NCI-H2171 (cell line): ENCODE measurements at regions not wholly inside any gene's neighbourhood (a gene's known extent, or its start where the extent isn't known, plus 50 kb on each side); places are given as distances from the start of the nearest gene placed in this dataset.
"Not testable (repeated sequence)": the region's sequence is repeated elsewhere in the genome, so short reads cannot be mapped to it uniquely, and the experiment has no call there.

Experiments used
- DNase-seq: peaks from one replicate; lab custom pipeline; 2025; lab: John Stamatoyannopoulos, UW

DNA sequence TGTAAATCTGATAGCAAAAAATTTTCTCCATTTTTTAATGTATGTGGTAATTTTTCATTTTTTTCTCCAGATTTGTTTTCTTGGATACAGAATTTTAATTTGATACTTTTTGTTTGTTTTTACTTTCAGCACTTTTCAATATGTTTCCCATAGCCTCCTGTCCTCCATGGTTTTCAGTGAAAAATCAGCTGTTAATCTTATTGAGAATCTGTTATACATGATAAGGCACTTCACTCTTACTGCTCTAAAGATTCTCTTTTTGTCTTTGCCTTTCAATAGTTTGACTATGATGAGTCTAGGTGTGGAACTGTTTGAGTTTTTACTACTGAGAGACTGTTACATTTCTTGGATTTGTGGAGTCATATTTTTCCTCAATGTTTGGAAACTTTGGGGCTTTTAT, 455.7 kb upstream of the NUDT12 start:
- DNase-seq, result no peak

DNA sequence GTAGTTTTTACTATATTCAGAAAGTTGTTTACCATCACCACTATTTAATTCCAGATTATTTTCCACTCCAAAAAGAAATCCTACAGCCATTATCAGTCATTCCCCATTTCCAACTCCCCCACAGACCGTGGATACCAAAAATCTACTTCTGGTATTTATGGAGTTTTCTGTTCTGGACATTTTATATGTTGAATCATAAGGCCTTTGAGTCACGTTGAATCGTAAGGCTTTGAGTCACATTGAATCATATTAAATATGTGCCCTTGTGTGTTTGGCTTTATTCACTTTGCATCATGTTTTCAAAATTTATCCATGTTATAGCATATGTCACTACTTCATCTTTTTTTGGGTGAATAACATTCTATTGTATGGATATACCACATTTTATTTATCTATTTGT, 454.1 kb upstream of the NUDT12 start:
- DNase-seq, result no peak

DNA sequence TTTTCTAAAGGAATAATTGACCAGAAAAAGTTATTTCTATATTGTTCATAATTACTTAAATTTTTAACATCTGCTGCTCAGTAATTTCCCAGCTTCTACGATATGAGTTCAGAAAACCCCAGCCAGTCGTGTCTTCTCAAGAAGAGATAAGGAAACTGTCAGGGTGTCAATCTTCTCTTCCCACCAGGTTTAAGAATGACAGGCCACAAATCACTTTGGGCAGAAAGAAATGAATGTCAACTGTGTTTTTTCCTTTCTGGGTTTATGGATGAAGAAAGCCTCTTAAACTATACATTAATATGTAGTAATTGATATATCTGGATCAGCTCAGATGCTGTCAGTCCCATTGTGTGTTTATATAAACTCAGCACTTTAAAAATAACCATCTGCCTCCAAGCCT, 453.2 kb upstream of the NUDT12 start:
- no peak for DNase-seq

DNA sequence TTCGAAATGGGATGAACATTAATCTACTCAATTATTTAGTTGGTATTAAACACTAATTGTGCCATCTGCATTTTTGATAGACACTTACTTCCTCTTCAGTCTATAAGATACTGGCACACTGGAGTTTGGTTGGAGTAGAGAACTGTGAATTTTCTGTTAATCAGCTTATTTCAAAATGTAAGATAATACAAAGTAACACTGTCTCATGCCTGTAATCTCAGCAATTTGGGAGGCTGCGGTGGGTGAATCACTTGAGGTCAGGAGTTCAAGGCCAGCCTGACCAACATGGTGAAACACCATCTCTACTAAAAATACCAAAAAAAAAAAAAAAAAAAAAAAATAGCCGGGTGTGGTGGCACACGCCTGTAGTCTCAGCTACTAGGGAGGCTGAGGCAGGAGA, 440.2 kb upstream of the NUDT12 start:
- not testable (repeated sequence) for DNase-seq

DNA sequence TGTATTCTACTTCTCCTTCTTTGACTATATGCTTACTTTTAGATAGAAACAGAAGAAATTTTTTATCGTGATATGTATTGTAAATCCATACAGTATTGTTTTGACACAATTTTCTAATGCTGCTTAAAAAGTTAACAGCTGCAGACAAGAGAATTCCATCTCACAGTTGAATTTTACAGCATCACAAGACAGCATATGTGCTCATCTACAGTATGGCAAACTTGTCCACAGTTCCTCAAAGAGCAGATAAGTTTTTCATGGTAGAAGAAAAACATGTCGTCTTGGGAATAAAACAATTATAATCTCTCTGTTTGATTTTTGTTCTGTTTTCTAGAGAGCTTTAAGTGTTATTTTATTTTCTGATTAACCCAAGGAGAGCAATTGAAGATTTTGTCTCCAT, 438.5 kb upstream of the NUDT12 start:
- DNase-seq, result no peak

DNA sequence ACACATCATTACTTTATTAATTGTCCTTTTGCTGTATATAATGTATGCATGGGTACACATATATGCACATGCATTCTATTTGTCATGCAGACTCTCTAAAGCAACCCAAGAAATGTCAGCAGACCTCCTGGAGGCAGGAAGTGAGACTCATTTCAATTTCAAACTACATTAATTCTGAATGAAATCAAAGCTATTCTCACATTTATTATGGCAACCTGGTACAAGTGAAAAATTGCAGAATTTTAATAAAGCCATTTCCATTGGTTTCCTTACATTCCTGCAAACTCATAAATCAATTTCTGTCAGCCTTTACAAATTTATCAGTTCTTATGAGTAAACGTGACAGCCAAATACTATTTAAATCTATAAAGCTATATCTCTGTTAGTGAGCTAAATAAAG, 430.4 kb upstream of the NUDT12 start:
- no peak for DNase-seq

DNA sequence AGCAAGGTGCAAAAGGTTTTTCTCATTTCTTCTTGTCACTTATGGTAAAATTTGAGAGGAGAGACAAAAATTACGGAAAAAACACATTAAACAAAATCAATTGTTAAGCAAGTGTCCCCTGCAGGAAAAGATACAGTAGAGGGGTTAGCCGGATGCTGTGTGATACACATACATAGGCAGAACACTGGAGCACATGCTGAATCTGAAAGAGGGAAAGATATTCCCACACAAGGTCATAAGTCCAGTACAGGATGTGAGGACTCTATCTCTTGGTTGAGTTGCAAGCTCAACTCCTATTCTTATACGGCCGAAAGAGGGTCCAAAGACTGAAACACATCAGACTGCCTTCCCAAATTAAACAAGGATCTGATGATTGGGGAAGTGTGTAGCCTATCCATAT, 427.5 kb upstream of the NUDT12 start:
- DNase-seq, result no peak

DNA sequence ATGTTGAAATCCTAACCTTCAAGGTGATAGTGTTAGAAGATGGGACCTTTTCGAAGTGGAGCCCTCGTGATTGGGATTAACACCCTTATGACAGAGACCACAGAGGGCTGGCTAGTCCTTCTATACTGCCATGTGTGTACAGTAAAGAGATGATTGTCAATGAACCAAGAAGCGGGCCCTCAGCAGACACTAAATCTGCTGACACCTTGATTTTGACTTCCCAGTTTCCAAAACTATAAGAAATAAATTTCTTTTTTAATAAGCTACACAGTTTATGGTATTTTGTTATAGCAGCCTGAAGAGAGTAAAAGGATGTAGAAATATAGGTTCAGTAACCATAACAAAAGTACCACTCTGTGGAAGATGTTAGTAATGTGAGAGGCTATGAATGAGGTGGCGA, 419.0 kb upstream of the NUDT12 start:
- no peak for DNase-seq

DNA sequence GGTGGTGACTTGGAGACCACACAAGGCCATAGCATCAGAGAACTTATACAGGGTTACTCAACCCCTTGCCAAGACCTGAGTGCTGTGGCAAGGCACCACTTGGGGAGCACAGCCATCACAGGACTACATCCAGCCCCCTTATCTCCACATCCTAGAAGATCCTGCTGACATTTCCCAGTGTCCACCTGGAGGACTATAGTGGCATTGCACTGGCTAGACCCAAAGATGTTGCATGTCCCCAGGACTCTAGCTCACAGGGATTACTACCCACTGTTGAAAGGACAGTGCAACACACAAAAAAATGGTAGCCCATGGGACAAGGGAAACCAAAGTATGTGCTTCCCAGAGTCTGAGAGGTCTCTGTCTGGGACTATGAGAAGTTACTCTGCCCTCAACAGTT, 411.1 kb upstream of the NUDT12 start:
- DNase-seq, result no peak

DNA sequence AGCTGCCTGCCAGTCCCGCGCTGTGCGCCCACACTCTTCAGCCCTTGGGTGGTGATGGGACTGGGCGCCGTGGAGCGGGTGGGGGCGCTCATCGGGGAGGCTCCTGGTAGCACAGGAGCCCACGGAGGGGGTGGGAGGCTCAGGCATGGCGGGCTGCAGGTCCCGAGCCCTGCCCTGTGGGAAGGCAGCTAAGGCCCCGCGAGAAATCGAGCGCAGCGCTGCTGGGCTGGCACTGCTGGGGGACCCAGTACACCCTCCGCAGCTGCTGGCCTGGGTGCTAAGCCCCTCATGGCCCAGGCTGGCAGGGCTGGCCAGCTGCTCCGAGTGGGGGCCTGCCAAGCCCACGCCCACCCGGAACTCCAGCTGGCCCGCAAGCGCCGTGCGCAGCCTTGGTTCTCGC, 403.7 kb upstream of the NUDT12 start:
- not testable (repeated sequence) for DNase-seq

DNA sequence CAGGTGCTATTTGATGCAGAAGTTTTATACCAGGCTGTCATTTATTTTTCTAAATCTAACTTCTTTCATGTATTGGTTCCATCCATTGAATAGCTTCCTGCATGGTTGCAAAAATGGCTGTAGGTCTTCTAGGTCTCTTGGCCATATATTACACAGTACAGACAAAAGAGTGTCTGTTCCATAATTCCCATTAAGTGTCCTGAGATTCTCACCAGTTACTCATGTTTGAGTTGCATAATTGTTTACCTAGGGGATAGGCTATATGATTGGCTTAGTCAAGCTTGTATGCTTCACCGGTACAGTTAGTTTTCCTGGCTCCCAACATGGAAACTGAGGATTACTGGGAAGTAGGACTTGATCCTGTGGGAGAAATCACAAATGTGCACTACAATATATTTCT, 399.4 kb upstream of the NUDT12 start:
- DNase-seq, result no peak

DNA sequence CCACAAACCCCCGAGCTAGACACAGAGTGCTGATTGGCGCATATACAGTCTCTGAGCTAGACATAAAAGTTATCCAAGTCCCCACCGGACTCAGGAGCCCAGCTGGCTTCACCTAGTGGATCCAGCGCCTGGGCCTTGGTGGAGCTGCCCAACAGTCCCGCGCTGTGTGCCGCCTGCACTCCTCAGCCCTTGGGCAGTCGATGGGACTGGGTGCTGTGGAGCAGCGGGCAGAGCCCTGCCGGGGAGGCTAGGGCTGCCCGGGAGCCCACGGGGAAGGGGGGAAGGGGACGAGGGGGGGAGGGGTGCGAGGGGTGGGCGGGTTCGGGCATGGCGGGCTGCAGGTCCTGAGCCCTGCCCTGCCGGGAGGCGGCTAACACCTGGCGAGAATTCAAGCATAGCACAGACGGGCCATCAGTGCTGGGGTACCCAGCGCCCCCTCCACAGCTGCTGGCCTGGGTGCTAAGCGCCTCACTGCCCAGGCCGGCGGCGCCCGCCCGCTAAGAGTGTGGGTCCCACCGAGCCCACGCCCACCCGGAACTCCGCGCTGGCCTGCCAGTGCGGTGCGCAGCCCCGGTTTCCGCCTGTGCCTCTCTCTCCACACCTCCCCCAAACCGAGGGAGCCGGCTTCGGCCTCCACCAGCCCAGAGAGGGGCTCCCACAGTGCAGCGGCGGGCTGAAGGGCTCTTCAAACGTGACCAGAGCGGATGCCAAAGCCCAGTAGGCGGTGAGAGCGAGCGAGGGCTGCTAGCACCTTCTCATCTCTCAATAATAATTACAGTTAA, 391.2 kb upstream of the NUDT12 start:
- no peak for DNase-seq

DNA sequence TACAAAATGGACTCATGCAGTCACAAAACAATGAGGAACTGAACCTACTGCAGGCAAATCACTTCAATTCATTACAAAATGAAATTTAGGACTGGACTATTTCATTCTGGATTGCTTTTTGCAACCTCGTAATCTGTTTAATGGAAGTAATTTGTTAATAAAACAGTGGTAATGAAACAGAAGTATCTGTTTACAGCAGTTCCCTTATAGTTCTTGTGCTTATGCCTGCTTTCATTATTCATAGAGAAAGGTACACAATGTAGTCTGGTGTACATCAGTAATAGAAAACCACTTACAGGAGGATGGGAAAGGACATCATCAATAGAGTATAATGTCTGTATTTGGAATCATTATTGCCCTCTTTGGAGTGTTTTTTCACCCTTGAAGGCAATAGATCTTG, 389.2 kb upstream of the NUDT12 start:
- DNase-seq, result no peak

DNA sequence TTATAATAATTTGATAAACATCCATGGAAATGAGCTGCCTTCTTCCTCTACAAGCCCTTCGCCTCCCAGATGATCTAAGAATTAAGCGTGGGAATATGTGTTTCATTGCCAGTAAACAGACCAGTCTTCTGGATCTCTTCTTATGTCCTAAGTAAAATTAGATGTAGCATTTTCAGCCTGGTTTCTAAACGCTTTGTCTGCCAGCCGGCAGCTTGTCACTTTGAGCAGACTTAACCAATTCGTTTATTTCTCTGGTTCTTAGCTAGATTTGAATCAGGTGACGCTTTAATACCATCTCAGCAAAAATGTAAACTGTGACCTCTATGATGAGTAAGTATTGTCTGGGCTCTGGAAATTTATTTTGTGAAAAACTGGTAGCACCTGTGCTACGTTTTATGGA, 380.6 kb upstream of the NUDT12 start:
- no peak for DNase-seq

DNA sequence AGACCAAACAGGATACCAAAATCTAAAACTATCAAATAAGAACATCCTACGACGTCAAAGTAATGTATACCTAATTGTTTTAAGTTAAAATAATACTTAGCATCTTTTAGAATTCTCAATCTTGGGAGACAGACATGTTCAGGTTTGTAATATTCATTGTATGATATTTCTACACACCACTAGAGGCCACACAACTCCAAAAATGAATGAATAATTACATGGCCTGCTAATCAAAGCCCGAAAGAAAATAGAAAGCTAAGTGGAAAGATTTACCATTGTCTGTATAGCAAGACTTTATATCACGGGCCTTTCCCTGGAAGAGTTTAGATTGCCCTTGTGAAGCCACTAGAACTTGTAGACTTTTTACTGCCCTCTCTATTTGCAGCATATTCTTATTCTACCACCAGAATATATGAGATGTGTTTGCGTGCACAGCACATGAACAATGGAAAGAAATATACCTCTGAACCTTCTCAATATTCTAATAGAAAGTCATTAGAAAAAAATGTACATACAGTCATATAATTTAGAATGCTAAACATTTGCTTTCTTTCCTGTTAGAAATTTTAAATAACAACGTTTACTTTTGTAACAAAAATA, 380.1 kb upstream of the NUDT12 start:
- no peak for DNase-seq

DNA sequence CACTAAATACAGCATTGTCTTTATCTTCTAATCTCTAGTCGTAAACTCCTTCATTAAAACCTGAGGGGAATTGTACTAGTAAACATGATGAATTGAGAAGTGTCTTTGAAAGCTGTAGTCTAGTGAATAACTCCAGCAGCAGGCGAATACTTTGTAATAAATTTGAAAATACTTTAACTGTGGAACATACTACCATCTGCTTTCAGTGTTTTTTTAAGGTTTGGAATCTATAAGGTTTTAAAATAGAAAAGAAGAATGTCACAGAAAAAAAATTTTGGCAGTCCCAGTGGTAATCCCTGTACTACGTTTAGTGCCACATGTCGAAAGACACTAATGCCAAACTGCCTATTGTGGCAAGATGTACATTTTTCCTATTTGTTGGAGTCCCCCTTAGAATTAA, 379.0 kb upstream of the NUDT12 start:
- no peak for DNase-seq

DNA sequence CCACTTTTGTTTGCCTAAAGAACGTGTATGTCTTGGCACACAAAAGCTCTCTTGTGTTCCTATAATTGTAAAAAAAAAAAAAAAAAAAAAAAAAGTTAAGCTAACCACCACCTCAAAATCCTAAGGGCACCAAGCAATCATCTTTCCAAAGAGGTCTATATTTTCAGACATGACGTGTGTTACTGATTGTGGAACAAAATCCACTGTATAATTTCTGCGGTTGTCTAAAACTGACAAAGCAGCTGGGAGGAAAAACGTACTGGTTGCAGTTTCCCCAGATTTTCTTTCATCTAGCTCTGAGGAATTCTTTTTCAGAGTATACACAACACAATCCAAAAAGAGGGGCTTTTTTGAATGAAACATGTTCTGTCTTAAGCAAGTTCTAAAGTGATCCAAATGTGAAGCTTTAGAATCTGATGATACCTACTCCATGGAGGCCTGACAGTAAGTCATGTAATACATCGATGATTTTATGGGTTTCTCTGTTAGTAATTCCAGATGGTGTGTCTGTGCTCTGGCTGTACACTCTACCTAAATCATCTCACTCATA, 375.6 kb upstream of the NUDT12 start:
- DNase-seq, result no peak

DNA sequence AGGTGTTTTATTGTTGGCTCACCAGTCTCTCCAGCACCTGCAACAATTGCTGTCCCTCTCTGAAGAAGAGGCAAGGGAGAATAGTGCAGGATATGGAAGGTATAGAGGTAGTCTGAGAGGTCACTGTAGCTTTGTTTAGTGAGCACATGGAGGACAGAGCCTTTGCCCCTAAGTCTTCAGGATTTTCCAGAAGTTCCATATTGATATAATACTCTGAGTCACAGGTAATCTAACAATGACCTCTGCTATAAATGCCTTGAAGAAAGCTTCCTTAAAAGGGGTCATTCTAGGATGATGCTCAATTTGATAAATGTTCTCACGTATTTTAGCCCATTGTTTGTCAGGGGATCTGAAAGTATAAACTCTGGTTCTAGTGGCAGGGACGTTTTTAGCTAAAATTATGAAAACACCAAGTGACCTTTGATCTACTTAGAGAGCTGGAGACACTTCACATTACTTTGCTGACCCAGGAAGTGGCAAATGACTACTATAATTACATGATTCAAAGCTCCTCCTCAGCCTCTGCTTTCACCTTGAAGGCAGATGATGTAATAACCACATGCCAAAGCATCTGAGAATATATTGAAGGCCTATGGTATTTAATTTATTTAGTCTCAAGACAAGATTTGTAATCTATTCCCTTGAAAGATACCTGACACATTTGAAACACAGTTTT, 366.9 kb upstream of the NUDT12 start:
- no peak for DNase-seq

DNA sequence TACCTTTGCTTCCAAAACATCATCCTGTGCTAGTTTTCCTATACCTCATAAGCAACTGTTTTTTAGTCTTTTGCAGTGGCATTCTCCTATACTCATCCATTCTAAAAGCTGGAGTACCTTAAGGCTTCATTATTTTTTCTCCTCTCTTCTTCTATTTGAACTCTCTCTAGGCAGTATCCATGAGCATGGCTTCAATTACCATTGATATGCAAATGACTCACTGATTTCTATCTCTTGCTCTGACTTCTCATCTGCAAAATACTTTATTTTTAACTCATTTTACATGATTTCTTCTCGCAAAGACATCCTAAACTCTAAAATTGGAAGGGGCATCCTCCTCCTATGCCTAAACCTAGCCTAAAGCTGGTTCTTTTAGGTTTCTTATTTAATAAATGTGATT, 365.1 kb upstream of the NUDT12 start:
- DNase-seq, result no peak

DNA sequence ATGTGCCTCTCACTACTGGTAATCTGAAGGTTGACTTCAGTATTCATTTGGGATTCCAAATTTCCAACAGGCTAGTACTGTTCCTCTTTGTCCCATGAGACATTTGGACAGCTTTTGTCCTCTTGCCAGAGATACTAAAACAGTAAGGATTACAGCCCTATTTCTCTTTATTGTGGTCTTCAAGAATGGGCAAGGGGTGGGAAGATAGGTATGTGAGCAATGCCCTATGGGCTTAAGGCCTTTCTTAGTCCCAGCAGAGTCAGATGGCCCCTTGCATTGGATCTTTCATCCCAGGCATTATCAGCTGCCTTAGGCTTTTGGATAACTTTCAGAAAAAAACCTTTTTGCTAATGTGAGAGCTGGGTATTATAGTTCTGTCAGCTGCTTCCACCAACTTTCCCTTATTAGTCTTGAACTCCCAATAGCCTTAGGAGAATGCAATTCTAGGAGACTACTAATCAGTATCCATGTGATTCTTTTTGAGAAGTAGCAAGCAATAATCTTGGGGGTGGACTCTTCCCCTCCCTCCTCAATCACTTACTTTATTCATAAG, 361.1 kb upstream of the NUDT12 start:
- DNase-seq, result no peak

DNA sequence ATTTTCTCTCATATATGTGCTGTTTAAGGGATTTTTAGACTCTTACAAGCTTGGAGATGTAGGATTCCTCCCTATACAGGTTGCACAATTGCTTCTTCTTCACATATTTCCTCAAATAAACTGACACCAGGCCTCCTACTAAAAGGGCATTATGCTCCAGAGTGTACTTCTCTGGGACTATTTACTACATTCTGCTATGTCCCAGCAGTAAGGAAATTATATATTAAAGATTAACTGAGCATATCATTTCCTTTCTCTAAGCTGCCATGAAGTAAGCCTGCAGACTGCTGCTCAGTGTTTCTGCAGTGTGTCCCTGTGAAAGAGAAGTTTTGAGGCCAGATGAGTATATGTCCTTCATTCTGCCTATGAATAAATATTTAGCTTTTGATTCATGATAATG, 356.9 kb upstream of the NUDT12 start:
- no peak for DNase-seq

DNA sequence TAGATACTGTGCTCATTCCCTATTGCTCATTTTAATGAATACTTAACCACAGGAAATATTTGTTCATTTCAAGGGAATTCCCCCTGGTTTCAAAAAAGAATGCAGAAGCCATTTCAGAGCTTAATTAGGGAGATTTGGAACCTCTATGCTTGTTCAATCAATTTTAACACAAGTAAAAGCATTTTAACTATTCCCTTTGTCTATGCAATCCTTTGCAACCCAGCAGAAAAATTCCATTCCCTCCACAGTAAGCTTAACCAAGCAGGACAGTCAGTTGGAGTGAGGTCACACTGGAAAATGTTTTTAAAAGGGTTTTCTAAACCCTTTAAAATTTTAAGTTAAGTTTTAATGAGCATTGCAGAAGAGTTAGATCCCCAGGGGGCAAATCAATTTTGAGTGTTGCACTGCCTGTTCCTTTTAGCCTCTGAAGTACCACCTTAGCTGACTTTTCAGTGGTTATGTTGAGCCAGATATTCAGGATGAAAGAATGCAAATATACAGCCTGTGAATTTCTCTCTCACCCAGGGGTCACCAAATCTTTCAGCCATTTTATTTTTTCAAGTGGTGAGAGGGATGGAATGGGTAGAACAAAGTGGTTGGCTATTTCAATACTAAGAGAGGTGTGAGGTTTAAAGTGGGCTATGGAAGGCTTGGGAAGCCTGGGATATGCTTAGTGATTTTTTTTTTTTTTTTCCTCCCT, 356.2 kb upstream of the NUDT12 start:
- no peak for DNase-seq
